ENCODE measurements at regions not wholly inside any gene's neighbourhood (a gene's known extent, or its start where the extent isn't known, plus 50 kb on each side); places are given as distances from the start of the nearest gene placed in this dataset.

DNA sequence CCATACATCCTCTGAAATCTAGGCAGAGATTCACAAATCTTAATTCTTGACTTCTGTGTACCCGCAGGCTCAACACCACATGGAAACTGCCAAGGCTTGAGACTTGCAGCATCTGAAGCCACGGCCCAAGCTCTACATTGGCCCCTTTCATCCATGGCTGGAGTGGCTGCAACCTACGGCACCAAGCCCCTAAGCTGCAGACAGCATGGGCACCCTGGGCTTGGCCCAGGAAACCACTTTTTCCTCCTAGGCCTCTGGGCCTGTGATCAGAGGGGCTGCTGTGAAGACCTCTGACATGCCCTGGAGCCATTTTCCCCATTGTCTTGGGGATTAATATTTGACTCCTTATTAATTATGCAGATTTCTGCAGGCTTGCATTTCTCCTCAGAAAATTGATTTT is 457.9 kb downstream of the GRIA2 start:
- TF ChIP-seq CTCF (IDR thresholded peaks at IDR 0.05; ENCODE audit: insufficient read depth, low read length) (no peak), GABPA (IDR thresholded peaks at IDR 0.05; ENCODE audit: low read depth) (no peak), POLR2AphosphoS5 (IDR thresholded peaks at IDR 0.05; ENCODE audit: low read depth) (no peak)
- TF ChIP-seq, protein P1, sequence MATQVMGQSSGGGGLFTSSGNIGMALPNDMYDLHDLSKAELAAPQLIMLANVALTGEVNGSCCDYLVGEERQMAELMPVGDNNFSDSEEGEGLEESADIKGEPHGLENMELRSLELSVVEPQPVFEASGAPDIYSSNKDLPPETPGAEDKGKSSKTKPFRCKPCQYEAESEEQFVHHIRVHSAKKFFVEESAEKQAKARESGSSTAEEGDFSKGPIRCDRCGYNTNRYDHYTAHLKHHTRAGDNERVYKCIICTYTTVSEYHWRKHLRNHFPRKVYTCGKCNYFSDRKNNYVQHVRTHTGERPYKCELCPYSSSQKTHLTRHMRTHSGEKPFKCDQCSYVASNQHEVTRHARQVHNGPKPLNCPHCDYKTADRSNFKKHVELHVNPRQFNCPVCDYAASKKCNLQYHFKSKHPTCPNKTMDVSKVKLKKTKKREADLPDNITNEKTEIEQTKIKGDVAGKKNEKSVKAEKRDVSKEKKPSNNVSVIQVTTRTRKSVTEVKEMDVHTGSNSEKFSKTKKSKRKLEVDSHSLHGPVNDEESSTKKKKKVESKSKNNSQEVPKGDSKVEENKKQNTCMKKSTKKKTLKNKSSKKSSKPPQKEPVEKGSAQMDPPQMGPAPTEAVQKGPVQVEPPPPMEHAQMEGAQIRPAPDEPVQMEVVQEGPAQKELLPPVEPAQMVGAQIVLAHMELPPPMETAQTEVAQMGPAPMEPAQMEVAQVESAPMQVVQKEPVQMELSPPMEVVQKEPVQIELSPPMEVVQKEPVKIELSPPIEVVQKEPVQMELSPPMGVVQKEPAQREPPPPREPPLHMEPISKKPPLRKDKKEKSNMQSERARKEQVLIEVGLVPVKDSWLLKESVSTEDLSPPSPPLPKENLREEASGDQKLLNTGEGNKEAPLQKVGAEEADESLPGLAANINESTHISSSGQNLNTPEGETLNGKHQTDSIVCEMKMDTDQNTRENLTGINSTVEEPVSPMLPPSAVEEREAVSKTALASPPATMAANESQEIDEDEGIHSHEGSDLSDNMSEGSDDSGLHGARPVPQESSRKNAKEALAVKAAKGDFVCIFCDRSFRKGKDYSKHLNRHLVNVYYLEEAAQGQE (IDR thresholded peaks at IDR 0.05; ENCODE audit: insufficient replicate concordance, low read depth): no peak

All from HL-60 (cell line).